ENCODE measurements at regions not wholly inside any gene's neighbourhood (a gene's known extent, or its start where the extent isn't known, plus 50 kb on each side); places are given as distances from the start of the nearest gene placed in this dataset.
"Not testable (repeated sequence)": the region's sequence is repeated elsewhere in the genome, so short reads cannot be mapped to it uniquely, and the experiment has no call there.

GRCh38 chr4:118575057-118575456 is 110.1 kb upstream of the METTL14 start:
- not testable (repeated sequence) for H3K27ac ChIP-seq; H3K79me2 ChIP-seq (ENCODE audit: insufficient read depth, low read depth); H3K27me3 ChIP-seq (ENCODE audit: insufficient read depth, low read depth); H3K4me2 ChIP-seq; H3K4me3 ChIP-seq (IDR thresholded peaks at IDR 0.05; ENCODE audit: insufficient read depth, low read depth, low read length); H3K4me1 ChIP-seq (ENCODE audit: low read depth, poor library complexity, severe bottlenecking); H4K20me1 ChIP-seq (ENCODE audit: insufficient read depth); H3K36me3 ChIP-seq (ENCODE audit: insufficient read depth); H2AFZ ChIP-seq (ENCODE audit: low read depth); H3K9ac ChIP-seq

GRCh38 chr4:118575726-118576125 is 109.5 kb upstream of the METTL14 start:
- not testable (repeated sequence) for H4K20me1 ChIP-seq (ENCODE audit: insufficient read depth); H3K79me2 ChIP-seq (ENCODE audit: insufficient read depth, low read depth); H3K27me3 ChIP-seq (ENCODE audit: insufficient read depth, low read depth); H3K4me1 ChIP-seq (ENCODE audit: low read depth, poor library complexity, severe bottlenecking); H3K4me2 ChIP-seq; H3K27ac ChIP-seq; H3K4me3 ChIP-seq (IDR thresholded peaks at IDR 0.05; ENCODE audit: insufficient read depth, low read depth, low read length); H2AFZ ChIP-seq (ENCODE audit: low read depth); H3K36me3 ChIP-seq (ENCODE audit: insufficient read depth); H3K9ac ChIP-seq

- H3K4me3 ChIP-seq (IDR thresholded peaks at IDR 0.05; ENCODE audit: insufficient read depth, low read depth, low read length); H2AFZ ChIP-seq (ENCODE audit: low read depth); H3K79me2 ChIP-seq (ENCODE audit: insufficient read depth, low read depth); H4K20me1 ChIP-seq (ENCODE audit: insufficient read depth); H3K4me1 ChIP-seq (ENCODE audit: low read depth, poor library complexity, severe bottlenecking); H3K27me3 ChIP-seq (ENCODE audit: insufficient read depth, low read depth); H3K36me3 ChIP-seq (ENCODE audit: insufficient read depth); H3K9ac ChIP-seq; H3K4me2 ChIP-seq; H3K27ac ChIP-seq: not testable (repeated sequence)
Observed at GRCh38 chr4:118576709-118577219, 108.4 kb upstream of the METTL14 start.

- no peak overlapping the region for H2AFZ ChIP-seq (ENCODE audit: low read depth)
- no peaks in the 10 kb centered on the region for H4K20me1 ChIP-seq (ENCODE audit: insufficient read depth)
- H3K4me2 ChIP-seq, result no peak overlapping the region
- H3K4me3 ChIP-seq (IDR thresholded peaks at IDR 0.05; ENCODE audit: insufficient read depth, low read depth, low read length), result no peak overlapping the region
- H3K36me3 ChIP-seq (ENCODE audit: insufficient read depth), result no peaks in the 10 kb centered on the region
- TF ChIP-seq CTCF (conservative IDR thresholded peaks at IDR 0.05; ENCODE audit: low read depth, low read length), result no peak
- peaks cover 21% of the 10 kb centered on the region for H3K4me1 ChIP-seq (ENCODE audit: low read depth, poor library complexity, severe bottlenecking)
- no peaks in the 10 kb centered on the region for H3K27me3 ChIP-seq (ENCODE audit: insufficient read depth, low read depth)
- H3K9ac ChIP-seq, result no peak overlapping the region
- no peaks in the 10 kb centered on the region for H3K79me2 ChIP-seq (ENCODE audit: insufficient read depth, low read depth)
- no peak overlapping the region for H3K27ac ChIP-seq
Observed at GRCh38 chr4:118585015-118585414, 100.2 kb upstream of the METTL14 start.

- Histone ChIP-seq H3K27me3 (ENCODE audit: insufficient read depth, low read depth) (no peaks in the 10 kb centered on the region), H3K4me1 (ENCODE audit: low read depth, poor library complexity, severe bottlenecking) (peaks cover 29% of the 10 kb centered on the region), H3K79me2 (ENCODE audit: insufficient read depth, low read depth) (no peaks in the 10 kb centered on the region), H3K36me3 (ENCODE audit: insufficient read depth) (no peaks in the 10 kb centered on the region), H3K4me3 (IDR thresholded peaks at IDR 0.05; ENCODE audit: insufficient read depth, low read depth, low read length) (no peak overlapping the region), H3K4me2 (no peak overlapping the region), H3K27ac (no peak overlapping the region), H3K9ac (no peak overlapping the region), H4K20me1 (ENCODE audit: insufficient read depth) (no peaks in the 10 kb centered on the region), H2AFZ (ENCODE audit: low read depth) (no peak overlapping the region)
- no peak for TF ChIP-seq CTCF (conservative IDR thresholded peaks at IDR 0.05; ENCODE audit: low read depth, low read length)
Observed at GRCh38 chr4:118586357-118586790, 98.8 kb upstream of the METTL14 start.

- Histone ChIP-seq H2AFZ (ENCODE audit: low read depth) (no peak overlapping the region), H4K20me1 (ENCODE audit: insufficient read depth) (no peaks in the 10 kb centered on the region), H3K36me3 (ENCODE audit: insufficient read depth) (no peaks in the 10 kb centered on the region), H3K27ac (no peak overlapping the region), H3K4me3 (IDR thresholded peaks at IDR 0.05; ENCODE audit: insufficient read depth, low read depth, low read length) (no peak overlapping the region), H3K4me1 (ENCODE audit: low read depth, poor library complexity, severe bottlenecking) (peaks cover 29% of the 10 kb centered on the region), H3K79me2 (ENCODE audit: insufficient read depth, low read depth) (no peaks in the 10 kb centered on the region), H3K9ac (no peak overlapping the region), H3K27me3 (ENCODE audit: insufficient read depth, low read depth) (no peaks in the 10 kb centered on the region), H3K4me2 (no peak overlapping the region)
- no peak for TF ChIP-seq CTCF (conservative IDR thresholded peaks at IDR 0.05; ENCODE audit: low read depth, low read length)
Observed at GRCh38 chr4:118587116-118587831, 97.9 kb upstream of the METTL14 start.
